ENCODE measurements at regions not wholly inside any gene's neighbourhood (a gene's known extent, or its start where the extent isn't known, plus 50 kb on each side); places are given as distances from the start of the nearest gene placed in this dataset.

- TF ChIP-seq CTCF (IDR thresholded peaks at IDR 0.05; ENCODE audit: low read depth, low read length, poor library complexity, severe bottlenecking), result no peak
- no peak for TF ChIP-seq EZH2phosphoT487 (IDR thresholded peaks at IDR 0.05; ENCODE audit: borderline replicate concordance, low read length)
Measured at GRCh38 chr13:90824032-90824431, 523.5 kb upstream of the MIR17HG start.
